ENCODE measurements at regions not wholly inside any gene's neighbourhood (a gene's known extent, or its start where the extent isn't known, plus 50 kb on each side); places are given as distances from the start of the nearest gene placed in this dataset.

DNA sequence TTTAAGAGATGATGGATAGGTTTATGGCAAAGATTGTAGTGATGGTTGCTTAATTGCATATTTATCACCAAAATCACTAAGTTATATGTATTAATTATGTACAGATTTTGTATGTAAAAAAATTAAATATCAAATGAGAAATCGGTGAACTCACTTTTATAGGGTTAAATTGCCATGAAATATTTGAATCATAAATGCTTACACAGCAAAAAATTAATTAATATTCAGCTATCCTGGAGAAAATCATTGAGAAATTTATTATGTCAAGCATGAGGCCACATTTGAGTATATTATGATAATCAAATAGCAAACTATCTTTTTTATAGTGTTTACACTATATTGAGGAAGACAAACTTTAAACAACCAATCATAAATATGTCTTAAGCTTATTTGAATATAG is 239.4 kb upstream of the BRINP3 start:
- Mint-ChIP-seq H3K27me3 (ENCODE audit: insufficient read depth, low read depth) (no peaks in the 10 kb centered on the region), H3K4me3 (no peak overlapping the region), H3K36me3 (no peaks in the 10 kb centered on the region), H3K27ac (no peak overlapping the region), H3K4me1 (no peaks in the 10 kb centered on the region), H3K9me3 (no peaks in the 10 kb centered on the region)
- Histone ChIP-seq H3K4me3 (no peak overlapping the region), H2AFZ (replicated peaks) (no peak overlapping the region), H3K9ac (no peak overlapping the region), H3K36me3 (no peaks in the 10 kb centered on the region), H3F3A (ENCODE audit: low read depth) (no peaks in the 10 kb centered on the region), H3K27me3 (no peaks in the 10 kb centered on the region), H3K79me2 (ENCODE audit: low read depth) (no peaks in the 10 kb centered on the region), H3K4me1 (no peaks in the 10 kb centered on the region), H4K20me1 (ENCODE audit: low read depth) (no peaks in the 10 kb centered on the region), H3K9me3 (ENCODE audit: low read depth) (no peaks in the 10 kb centered on the region), H3K27ac (no peak overlapping the region), H3K4me2 (no peak overlapping the region)
- DNase-seq (ENCODE audit: low spot score) = no peak
- TF ChIP-seq EZH2 (IDR thresholded peaks at IDR 0.05) = no peak
- TF ChIP-seq EZH2phosphoT487 (IDR thresholded peaks at IDR 0.05) = no peak

DNA sequence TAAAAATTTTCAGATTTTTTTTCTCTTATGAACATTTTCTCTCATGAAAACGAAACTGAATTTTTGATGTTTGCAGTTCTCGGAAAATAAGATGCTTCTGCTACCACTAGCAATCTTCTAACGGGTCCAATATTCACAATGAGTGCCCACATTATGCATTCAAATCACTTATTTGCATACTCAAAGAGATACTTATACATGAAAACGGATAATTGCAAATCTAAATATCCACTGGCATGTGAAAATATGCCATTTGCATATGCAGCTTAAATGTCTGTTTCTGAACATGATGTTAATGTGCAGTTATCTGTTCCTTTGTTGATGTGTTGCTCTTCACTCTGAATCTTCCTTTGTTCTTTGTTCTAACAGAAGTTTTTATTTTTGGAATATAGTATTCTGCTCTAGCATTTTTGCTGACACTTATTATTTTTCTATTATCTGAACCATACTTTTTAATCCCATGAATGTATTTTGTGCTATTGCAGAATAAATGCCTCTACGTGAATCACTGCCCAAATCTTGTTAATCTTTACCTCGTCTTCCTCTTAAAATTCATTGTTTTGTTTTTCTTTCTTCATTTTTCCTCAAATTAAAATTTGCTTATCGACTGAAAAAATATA is 259.4 kb upstream of the BRINP3 start:
- H3K27ac ChIP-seq = no peak overlapping the region
- H3K9me3 ChIP-seq (ENCODE audit: low read depth) = no peaks in the 10 kb centered on the region
- H3K4me3 ChIP-seq = no peak overlapping the region
- no peaks in the 10 kb centered on the region for H3K36me3 ChIP-seq
- no peak overlapping the region for H3K27ac Mint-ChIP-seq
- no peaks in the 10 kb centered on the region for H3F3A ChIP-seq (ENCODE audit: low read depth)
- no peaks in the 10 kb centered on the region for H4K20me1 ChIP-seq (ENCODE audit: low read depth)
- DNase-seq (ENCODE audit: low spot score) = no peak
- H3K4me3 Mint-ChIP-seq = no peak overlapping the region
- H3K79me2 ChIP-seq (ENCODE audit: low read depth) = no peaks in the 10 kb centered on the region
- no peaks in the 10 kb centered on the region for H3K27me3 Mint-ChIP-seq (ENCODE audit: insufficient read depth, low read depth)
- H3K27me3 ChIP-seq = no peaks in the 10 kb centered on the region
- H2AFZ ChIP-seq (replicated peaks) = no peak overlapping the region
- no peak overlapping the region for H3K9ac ChIP-seq
- H3K4me2 ChIP-seq = no peak overlapping the region
- H3K9me3 Mint-ChIP-seq = no peaks in the 10 kb centered on the region
- TF ChIP-seq EZH2phosphoT487 (IDR thresholded peaks at IDR 0.05) (no peak), EZH2 (IDR thresholded peaks at IDR 0.05) (no peak)
- TF ChIP-seq, protein P1, sequence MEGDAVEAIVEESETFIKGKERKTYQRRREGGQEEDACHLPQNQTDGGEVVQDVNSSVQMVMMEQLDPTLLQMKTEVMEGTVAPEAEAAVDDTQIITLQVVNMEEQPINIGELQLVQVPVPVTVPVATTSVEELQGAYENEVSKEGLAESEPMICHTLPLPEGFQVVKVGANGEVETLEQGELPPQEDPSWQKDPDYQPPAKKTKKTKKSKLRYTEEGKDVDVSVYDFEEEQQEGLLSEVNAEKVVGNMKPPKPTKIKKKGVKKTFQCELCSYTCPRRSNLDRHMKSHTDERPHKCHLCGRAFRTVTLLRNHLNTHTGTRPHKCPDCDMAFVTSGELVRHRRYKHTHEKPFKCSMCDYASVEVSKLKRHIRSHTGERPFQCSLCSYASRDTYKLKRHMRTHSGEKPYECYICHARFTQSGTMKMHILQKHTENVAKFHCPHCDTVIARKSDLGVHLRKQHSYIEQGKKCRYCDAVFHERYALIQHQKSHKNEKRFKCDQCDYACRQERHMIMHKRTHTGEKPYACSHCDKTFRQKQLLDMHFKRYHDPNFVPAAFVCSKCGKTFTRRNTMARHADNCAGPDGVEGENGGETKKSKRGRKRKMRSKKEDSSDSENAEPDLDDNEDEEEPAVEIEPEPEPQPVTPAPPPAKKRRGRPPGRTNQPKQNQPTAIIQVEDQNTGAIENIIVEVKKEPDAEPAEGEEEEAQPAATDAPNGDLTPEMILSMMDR (IDR thresholded peaks at IDR 0.05) = no peak
- no peaks in the 10 kb centered on the region for H3K4me1 ChIP-seq
- no peaks in the 10 kb centered on the region for H3K4me1 Mint-ChIP-seq
- H3K36me3 Mint-ChIP-seq = no peaks in the 10 kb centered on the region

DNA sequence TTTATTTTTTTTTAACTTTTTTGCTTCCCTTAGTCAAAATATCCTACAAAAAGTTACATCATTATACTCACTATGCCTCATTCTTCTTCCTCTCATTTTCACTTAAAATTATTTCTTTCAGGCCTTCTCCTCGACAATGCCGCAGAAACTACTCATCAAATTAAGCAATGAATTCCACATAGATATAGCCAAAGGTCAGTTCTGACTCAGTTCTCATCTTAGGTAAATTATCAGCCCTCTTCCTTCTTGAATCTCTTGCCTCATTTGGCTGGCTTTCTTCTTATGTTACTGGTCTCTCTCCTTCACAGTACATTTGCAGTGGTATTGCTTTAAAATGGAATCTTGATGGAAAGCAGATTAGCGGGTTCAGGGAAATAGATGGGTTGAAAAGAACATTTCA is 260.7 kb upstream of the BRINP3 start:
- DNase-seq (ENCODE audit: low spot score) = no peak
- Mint-ChIP-seq H3K27ac (no peak overlapping the region), H3K36me3 (no peaks in the 10 kb centered on the region), H3K27me3 (ENCODE audit: insufficient read depth, low read depth) (no peaks in the 10 kb centered on the region), H3K4me1 (no peaks in the 10 kb centered on the region), H3K9me3 (no peaks in the 10 kb centered on the region), H3K4me3 (no peak overlapping the region)
- Histone ChIP-seq H3K4me2 (no peak overlapping the region), H3F3A (ENCODE audit: low read depth) (no peaks in the 10 kb centered on the region), H3K27ac (no peak overlapping the region), H4K20me1 (ENCODE audit: low read depth) (no peaks in the 10 kb centered on the region), H3K4me1 (no peaks in the 10 kb centered on the region), H3K9ac (no peak overlapping the region), H2AFZ (replicated peaks) (peak overlapping the region; percentile 2), H3K4me3 (no peak overlapping the region), H3K36me3 (no peaks in the 10 kb centered on the region), H3K9me3 (ENCODE audit: low read depth) (no peaks in the 10 kb centered on the region), H3K27me3 (no peaks in the 10 kb centered on the region), H3K79me2 (ENCODE audit: low read depth) (no peaks in the 10 kb centered on the region)
- TF ChIP-seq EZH2phosphoT487 (IDR thresholded peaks at IDR 0.05) (no peak), EZH2 (IDR thresholded peaks at IDR 0.05) (no peak)
- TF ChIP-seq, protein P1 (IDR thresholded peaks at IDR 0.05) = no peak

DNA sequence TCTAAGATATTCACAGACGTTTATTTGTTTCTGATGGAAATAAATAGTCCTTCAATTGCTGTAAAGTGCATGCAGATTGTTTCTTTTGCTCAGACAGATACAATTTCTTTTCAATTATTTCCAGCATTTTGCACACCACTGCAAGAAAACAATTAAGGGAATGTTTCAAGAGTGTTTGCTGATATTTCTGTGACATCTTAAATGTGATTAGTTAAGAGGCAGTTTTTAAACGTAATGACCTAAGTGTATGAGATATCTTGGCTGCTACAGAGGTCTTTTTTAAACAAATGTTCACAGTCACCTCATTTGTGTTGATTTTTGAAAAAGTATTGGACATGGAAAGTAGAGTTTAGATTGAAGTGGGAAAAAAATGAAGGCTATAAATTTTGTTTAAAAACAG is 262.3 kb upstream of the BRINP3 start:
- no peaks in the 10 kb centered on the region for H3F3A ChIP-seq (ENCODE audit: low read depth)
- DNase-seq (ENCODE audit: low spot score) = no peak
- H3K4me1 ChIP-seq = no peaks in the 10 kb centered on the region
- H3K9ac ChIP-seq = no peak overlapping the region
- H3K36me3 ChIP-seq = no peaks in the 10 kb centered on the region
- no peaks in the 10 kb centered on the region for H3K9me3 ChIP-seq (ENCODE audit: low read depth)
- Mint-ChIP-seq H3K27ac (no peak overlapping the region), H3K4me1 (no peaks in the 10 kb centered on the region), H3K27me3 (ENCODE audit: insufficient read depth, low read depth) (no peaks in the 10 kb centered on the region), H3K4me3 (no peak overlapping the region), H3K9me3 (no peaks in the 10 kb centered on the region), H3K36me3 (no peaks in the 10 kb centered on the region)
- no peak overlapping the region for H3K27ac ChIP-seq
- no peak overlapping the region for H3K4me2 ChIP-seq
- H4K20me1 ChIP-seq (ENCODE audit: low read depth) = no peaks in the 10 kb centered on the region
- H3K27me3 ChIP-seq = no peaks in the 10 kb centered on the region
- no peak overlapping the region for H3K4me3 ChIP-seq
- H3K79me2 ChIP-seq (ENCODE audit: low read depth) = no peaks in the 10 kb centered on the region
- no peak overlapping the region for H2AFZ ChIP-seq (replicated peaks)
- TF ChIP-seq EZH2phosphoT487 (IDR thresholded peaks at IDR 0.05) (no peak), EZH2 (IDR thresholded peaks at IDR 0.05) (no peak)
- TF ChIP-seq, protein P1 (IDR thresholded peaks at IDR 0.05) = no peak
